ENCODE measurements at regions not wholly inside any gene's neighbourhood (a gene's known extent, or its start where the extent isn't known, plus 50 kb on each side); places are given as distances from the start of the nearest gene placed in this dataset.

DNA sequence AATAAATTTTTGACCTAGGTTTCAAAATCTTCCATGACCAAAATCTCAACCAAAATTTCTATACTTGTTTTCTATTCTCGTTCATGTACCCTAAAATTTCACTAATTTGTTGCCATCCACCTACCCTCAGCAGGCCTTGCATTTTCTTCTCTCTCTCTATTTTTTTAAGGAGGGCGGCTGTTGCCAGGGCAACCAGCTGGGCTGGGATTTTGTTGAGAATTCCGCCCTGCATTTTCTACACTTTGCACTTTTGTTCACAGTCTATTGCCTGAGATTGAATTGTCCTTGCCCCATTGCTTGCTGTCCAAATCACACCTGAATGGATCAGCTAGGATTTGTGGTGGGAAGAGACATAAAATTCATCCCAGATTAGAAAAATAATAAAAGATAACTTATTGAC is 657.5 kb upstream of the NRP1 start:
- Histone ChIP-seq H3K23ac (ENCODE audit: insufficient read length) (no peak overlapping the region), H2BK20ac (ENCODE audit: low read length) (no peak overlapping the region), H3K4me1 (replicated peaks in 1 of 4; ENCODE audit: control insufficient read depth in 3 of 4, insufficient read depth in 4 of 4, low read length in 3 of 4) (no peaks in the 10 kb centered on the region), H4K91ac (replicated peaks; ENCODE audit: insufficient read length, low read length) (no peak overlapping the region), H2BK120ac (replicated peaks; ENCODE audit: low read depth, low read length) (no peak overlapping the region), H3K27me3 (replicated peaks in 1 of 4; ENCODE audit: control insufficient read depth in 3 of 4, extremely low read depth in 1 of 4, insufficient read depth in 3 of 4, low read length in 3 of 4) (no peaks in the 10 kb centered on the region), H2BK12ac (ENCODE audit: low read depth, low read length) (no peak overlapping the region), H2AFZ (ENCODE audit: low read length) (no peak overlapping the region), H2BK5ac (ENCODE audit: low read depth, low read length) (no peak overlapping the region), H3K79me1 (ENCODE audit: low read depth, low read length) (no peaks in the 10 kb centered on the region), H3K9me3 (ENCODE audit: insufficient read depth in 2 of 2, low read depth in 1 of 2, low read length in 1 of 2) (no peaks in the 10 kb centered on the region), H2AK5ac (ENCODE audit: low read depth, low read length) (no peak overlapping the region), H3K18ac (ENCODE audit: extremely low read depth, low read length) (no peak overlapping the region), H4K20me1 (replicated peaks in 1 of 2; ENCODE audit: control insufficient read depth in 1 of 2, insufficient read depth in 2 of 2, low read length in 2 of 2) (no peaks in the 10 kb centered on the region), H3K9ac (replicated peaks in 1 of 4; ENCODE audit: extremely low read depth in 1 of 4, low read depth in 3 of 4, low read length in 3 of 4) (no peak overlapping the region), H3K79me2 (ENCODE audit: control insufficient read depth in 1 of 2, insufficient read depth in 2 of 2, low read length in 2 of 2) (no peaks in the 10 kb centered on the region), H3K27ac (ENCODE audit: low read depth, low read length) (no peak overlapping the region), H3K23me2 (ENCODE audit: low read depth, low read length) (peaks cover 4% of the 10 kb centered on the region; the same call in 1 of the 2 replicates), H3K14ac (ENCODE audit: insufficient read length) (no peak overlapping the region), H3K4ac (replicated peaks; ENCODE audit: insufficient read length, low read depth, low read length) (no peak overlapping the region), H3K36me3 (ENCODE audit: control insufficient read depth in 2 of 4, insufficient read depth in 4 of 4, low read length in 3 of 4) (no peaks in the 10 kb centered on the region), H3K4me2 (ENCODE audit: insufficient read depth in 1 of 2, low read depth in 2 of 2, low read length in 2 of 2) (no peak overlapping the region), H2BK15ac (ENCODE audit: low read length) (no peak overlapping the region), H4K8ac (ENCODE audit: extremely low read depth, insufficient read depth, low read length) (no peak overlapping the region), H4K5ac (ENCODE audit: insufficient read length, low read depth, low read length) (no peak overlapping the region), H3K4me3 (ENCODE audit: extremely low read depth in 1 of 4, insufficient read depth in 2 of 4, low read depth in 3 of 4, low read length in 4 of 4) (no peak overlapping the region), H3K56ac (replicated peaks; ENCODE audit: insufficient read length, low read depth, low read length) (no peak overlapping the region)
- TF ChIP-seq KDM1A (IDR thresholded peaks at IDR 0.05; ENCODE audit: borderline replicate concordance, low read length), result no peak
- no peak for TF ChIP-seq RNF2 (IDR thresholded peaks at IDR 0.05; ENCODE audit: borderline replicate concordance, low read depth, low read length, missing control alignments, poor library complexity, severe bottlenecking)
- TF ChIP-seq SIX5 (IDR thresholded peaks at IDR 0.05; ENCODE audit: low read depth, low read length), result no peak
- TF ChIP-seq USF2 (IDR thresholded peaks at IDR 0.05; ENCODE audit: low read length), result no peak
- TF ChIP-seq TBP (IDR thresholded peaks at IDR 0.05; ENCODE audit: low read depth, low read length), result no peak
- no peak for TF ChIP-seq PHF8 (conservative IDR thresholded peaks at IDR 0.05; ENCODE audit: low read depth, low read length)
- TF ChIP-seq GABPA (IDR thresholded peaks at IDR 0.05; ENCODE audit: borderline replicate concordance, insufficient read depth, low read length), result no peak
- no peak for TF ChIP-seq GTF2F1 (IDR thresholded peaks at IDR 0.05; ENCODE audit: borderline replicate concordance, low read depth, low read length)
- TF ChIP-seq SAP30 (IDR thresholded peaks at IDR 0.05; ENCODE audit: insufficient read depth, insufficient replicate concordance, low read length), result no peak
- no peak for TF ChIP-seq RXRA (IDR thresholded peaks at IDR 0.05; ENCODE audit: insufficient read depth, low read depth, low read length)
- ChIA-PET POLR2A (ENCODE audit: partially characterized antibody) (no interaction called here), CTCF (ENCODE audit: partially characterized antibody) (no interaction called here)
- FAIRE-seq (no peak), DNase-seq (ENCODE audit: low read depth in 1 of 2, low spot score in 2 of 2) (no peak)
- WGBS, 2 experiments (ENCODE audit: extremely low coverage in 1 of 2, insufficient coverage in 1 of 2, insufficient read length in 1 of 2, insufficient replicate concordance in 2 of 2, low coverage in 1 of 2, low lambda C conversion rate in 2 of 2, missing lambda C conversion rate in 1 of 2), result 90% methylated on average over 3 of the region's 3 CpGs; no CpG with 5 or more reads in 1 of the 2 experiments

Data from H1 (cell line).